Uterus (tissue), 3 donors: ENCODE measurements at regions not wholly inside any gene's neighbourhood (a gene's known extent, or its start where the extent isn't known, plus 50 kb on each side); places are given as distances from the start of the nearest gene placed in this dataset.

Source experiments
- DNase-seq, 2 donors: peaks; one replicate each; pipeline ENCODE4 v3.0.0-alpha.2; 2019 to 2020
- H3K27ac ChIP-seq, 2 donors: fragments of 200-600 bp; sonication (generic); 1 replicate in 1 of 2; 2 replicates in 1 of 2; pipeline ENCODE4 v1.5.1; 2016 to 2018
- H3K27me3 ChIP-seq, 2 donors: fragments of 200-600 bp; sonication (generic); one replicate each; pipeline ENCODE4 v1.5.1; 2018 to 2019; ENCODE audit warnings: control low read depth in 1 of 2
- H3K36me3 ChIP-seq, 2 donors: fragments of 200-600 bp; sonication (generic); one replicate each; pipeline ENCODE4 v1.5.1; 2019; ENCODE audit warnings: control low read depth in 1 of 2
- H3K4me1 ChIP-seq, 2 donors: fragments of 200-600 bp; sonication (generic); one replicate each; pipeline ENCODE4 v1.5.1; 2018 to 2019; ENCODE audit warnings: control low read depth in 1 of 2
- H3K4me3 ChIP-seq, 2 donors: fragments of 200-600 bp; sonication (generic); 1 replicate in 1 of 2; 2 replicates in 1 of 2; pipeline ENCODE4 v1.5.1; 2018 to 2019; ENCODE audit warnings: mild to moderate bottlenecking in 1 of 2
- H3K9me3 ChIP-seq, 2 donors: fragments of 200-600 bp; sonication (generic); one replicate each; pipeline ENCODE4 v1.5.1; 2019; ENCODE audit warnings: control low read depth in 1 of 2
- POLR2A ChIP-seq, 2 donors: fragments of 450-650 bp; IDR thresholded peaks; one replicate each; pipeline ENCODE4 v1.6.1; 2016; ENCODE audit warnings: antibody characterized with exemption in 2 of 2, mild to moderate bottlenecking in 1 of 2, moderate library complexity in 1 of 2
- intact Hi-C: fragments of 100-400 bp; cut with DNase I; formaldehyde crosslinking; loops from one replicate; pipeline ENCODE4 v1.15.1; 2023; ENCODE audit warnings: low total_unique reads
- TF ChIP-seq, protein P1 (sequence below), 4 experiments: fragments of 200-600 bp in 2 of 4; fragments of 450-650 bp in 2 of 4; sonication (generic) in 2 of 4; IDR thresholded peaks; one replicate each; pipeline ENCODE4 v1.5.1; 2016 to 2019; ENCODE audit warnings: antibody characterized with exemption in 4 of 4, mild to moderate bottlenecking in 2 of 4, moderate library complexity in 1 of 4
- donor health status: DM: yes; HTN: yes; CAD: no.

DNA sequence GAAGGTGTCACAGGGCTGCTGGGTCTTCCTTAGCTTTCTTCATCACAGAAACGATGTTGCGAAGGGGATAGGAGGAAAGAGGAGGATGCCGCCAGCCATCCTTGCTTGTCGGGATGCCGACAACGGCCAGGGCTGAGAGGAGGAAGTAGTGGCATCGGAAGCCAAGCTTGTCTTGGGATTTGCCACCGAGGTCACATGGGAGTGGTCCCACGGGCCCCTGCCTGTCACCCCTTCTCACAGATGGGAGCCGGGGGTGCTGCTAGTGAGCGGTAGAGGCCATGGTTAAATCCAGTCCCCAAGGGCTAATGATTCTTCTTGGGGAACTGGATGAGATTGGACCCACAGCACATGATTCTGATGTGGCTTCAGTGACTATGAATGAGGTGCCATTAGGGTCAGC lies 1375.8 kb downstream of the BRD1 start:
- Histone ChIP-seq H3K4me3 (no peak overlapping the region), H3K27me3 (no peaks in the 10 kb centered on the region), H3K9me3 (no peaks in the 10 kb centered on the region), H3K4me1 (no peaks in the 10 kb centered on the region), H3K36me3 (no peaks in the 10 kb centered on the region), H3K27ac (no peak overlapping the region)
- no peak for TF ChIP-seq POLR2A (IDR thresholded peaks at IDR 0.05)
- TF ChIP-seq, protein P1, sequence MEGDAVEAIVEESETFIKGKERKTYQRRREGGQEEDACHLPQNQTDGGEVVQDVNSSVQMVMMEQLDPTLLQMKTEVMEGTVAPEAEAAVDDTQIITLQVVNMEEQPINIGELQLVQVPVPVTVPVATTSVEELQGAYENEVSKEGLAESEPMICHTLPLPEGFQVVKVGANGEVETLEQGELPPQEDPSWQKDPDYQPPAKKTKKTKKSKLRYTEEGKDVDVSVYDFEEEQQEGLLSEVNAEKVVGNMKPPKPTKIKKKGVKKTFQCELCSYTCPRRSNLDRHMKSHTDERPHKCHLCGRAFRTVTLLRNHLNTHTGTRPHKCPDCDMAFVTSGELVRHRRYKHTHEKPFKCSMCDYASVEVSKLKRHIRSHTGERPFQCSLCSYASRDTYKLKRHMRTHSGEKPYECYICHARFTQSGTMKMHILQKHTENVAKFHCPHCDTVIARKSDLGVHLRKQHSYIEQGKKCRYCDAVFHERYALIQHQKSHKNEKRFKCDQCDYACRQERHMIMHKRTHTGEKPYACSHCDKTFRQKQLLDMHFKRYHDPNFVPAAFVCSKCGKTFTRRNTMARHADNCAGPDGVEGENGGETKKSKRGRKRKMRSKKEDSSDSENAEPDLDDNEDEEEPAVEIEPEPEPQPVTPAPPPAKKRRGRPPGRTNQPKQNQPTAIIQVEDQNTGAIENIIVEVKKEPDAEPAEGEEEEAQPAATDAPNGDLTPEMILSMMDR (IDR thresholded peaks at IDR 0.05): no peak
- no peak for DNase-seq
- intact Hi-C loops: no loop called here

DNA sequence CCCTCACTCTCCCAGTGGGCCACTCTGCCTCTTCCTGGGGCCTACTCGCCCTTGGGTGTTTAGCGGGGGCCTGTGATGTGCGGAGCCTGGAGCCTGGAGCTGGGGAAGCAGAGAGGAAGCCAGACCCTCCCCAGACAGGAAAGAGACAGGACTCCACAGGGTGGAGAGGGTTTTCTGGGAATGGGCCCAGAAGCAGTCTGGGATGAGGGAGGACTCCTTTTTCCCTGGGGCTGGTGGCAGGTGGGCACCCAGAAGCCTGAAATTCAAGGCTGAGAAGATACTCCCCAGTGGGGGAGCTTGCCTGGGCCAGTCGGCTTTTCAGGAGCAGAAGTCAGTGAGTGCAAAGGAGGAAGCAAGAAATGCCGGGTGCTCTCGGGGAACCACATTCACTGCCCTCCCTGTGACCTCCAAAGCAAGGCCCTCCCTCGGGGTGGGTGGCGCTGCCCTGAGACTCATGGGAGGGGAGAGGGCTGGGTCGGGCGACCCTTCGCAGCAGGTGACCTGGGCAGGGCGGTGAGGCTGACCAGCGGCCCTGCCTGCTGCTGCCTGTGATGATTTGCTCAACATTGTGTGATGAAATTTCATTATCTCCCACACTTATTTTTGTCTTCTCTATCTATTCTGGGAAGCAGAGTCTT lies 1377.4 kb downstream of the BRD1 start:
- Histone ChIP-seq H3K36me3 (no peaks in the 10 kb centered on the region), H3K27ac (no peak overlapping the region), H3K4me3 (no peak overlapping the region), H3K9me3 (no peaks in the 10 kb centered on the region), H3K4me1 (no peaks in the 10 kb centered on the region), H3K27me3 (no peaks in the 10 kb centered on the region)
- no peak for TF ChIP-seq POLR2A (IDR thresholded peaks at IDR 0.05)
- DNase-seq: no peak
- intact Hi-C loops: no loop called here

DNA sequence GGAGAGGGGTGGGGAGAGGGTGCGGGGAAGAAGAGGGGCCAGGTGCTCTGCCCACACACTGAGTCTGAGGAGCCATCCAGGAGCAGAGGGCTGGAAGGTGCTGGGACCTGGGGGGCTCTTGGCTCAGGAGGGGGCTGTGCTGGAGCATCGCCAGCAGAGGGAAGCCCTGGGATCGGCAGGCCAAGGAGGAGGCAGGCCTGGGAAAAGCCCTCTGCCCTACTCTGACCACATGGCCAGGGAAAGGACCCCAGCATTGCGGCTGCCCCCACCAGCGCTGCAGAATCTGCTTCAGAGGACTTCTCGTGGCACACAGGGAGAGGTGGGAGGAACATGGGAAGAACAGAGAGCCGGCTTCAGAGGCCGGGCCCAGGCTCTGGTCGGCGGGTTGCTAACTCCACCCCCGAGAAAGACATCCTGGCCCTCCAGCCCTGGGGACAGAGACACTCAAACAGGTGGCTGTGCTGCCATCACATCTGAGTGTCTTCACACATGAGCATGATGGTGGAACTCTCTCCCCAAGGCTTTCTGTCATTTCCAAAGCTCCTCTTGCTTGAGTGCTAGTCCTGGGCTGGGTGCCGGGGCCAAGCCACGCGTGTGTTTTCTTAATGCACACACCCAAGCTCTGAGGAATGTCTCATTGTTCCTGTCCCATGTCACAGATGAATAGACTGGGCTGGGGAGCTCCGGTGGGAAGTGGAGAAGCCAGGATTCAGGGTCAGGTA lies 1378.0 kb downstream of the BRD1 start:
- TF ChIP-seq, protein P1 (IDR thresholded peaks at IDR 0.05): no peak
- no peak for TF ChIP-seq POLR2A (IDR thresholded peaks at IDR 0.05)
- Histone ChIP-seq H3K27ac (no peak overlapping the region), H3K4me1 (no peaks in the 10 kb centered on the region), H3K36me3 (no peaks in the 10 kb centered on the region), H3K27me3 (no peaks in the 10 kb centered on the region), H3K9me3 (no peaks in the 10 kb centered on the region), H3K4me3 (no peak overlapping the region)
- intact Hi-C loops: no loop called here
- no peak for DNase-seq

DNA sequence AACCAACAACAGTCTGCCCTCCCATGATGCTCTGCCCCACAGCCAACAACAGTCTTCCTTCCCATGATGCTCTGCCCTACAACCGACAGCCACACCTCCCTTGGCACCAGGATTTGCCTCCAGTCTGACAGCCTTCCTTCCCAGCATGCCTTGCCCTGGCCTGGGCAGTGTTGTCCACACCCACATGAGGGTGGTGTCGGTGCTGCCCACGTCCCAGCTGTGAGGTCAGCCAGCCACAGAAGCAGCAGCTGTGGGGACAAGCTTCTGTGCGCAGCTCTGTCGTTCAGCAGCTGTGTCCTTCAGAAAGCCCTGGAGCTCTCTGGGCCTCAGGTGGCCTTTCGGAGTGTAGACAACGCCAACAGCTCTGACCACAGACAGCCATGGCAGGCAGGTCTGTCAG lies 1378.9 kb downstream of the BRD1 start:
- DNase-seq: no peak

DNA sequence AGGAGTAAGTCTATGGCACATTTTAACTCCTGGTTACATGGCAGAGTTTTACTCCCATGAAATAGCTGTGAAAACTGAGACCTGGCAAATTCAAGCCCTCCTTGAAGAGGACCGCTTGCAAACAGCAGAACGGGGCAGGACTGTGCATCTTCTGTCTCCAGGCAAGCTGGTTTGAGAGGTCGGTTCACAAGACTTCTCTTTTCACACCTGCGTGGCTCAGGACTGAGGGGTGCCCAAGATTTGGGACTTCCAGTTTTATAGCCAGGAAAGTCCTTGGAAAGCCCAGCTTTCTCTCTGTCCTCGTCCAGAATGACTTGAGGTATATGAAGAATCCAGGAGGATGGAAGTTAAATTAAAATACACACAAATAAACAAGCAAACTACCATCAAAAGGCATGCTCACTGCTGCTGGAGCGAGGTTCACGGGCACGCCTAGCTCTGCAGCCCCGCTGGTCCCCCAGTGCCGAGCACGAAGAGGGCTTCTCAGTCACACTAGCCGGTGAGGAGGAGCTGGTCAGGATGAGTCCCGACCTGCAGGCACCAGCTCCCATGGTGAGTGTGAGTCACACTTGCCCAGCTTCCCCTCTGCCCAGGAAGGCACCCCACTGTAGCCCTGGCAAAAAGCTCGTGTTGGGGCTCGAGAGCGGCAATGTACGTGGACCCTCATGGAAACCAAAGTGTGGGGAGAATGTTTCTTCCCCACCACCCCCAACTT lies 1382.4 kb downstream of the BRD1 start:
- intact Hi-C loops: no loop called here
- TF ChIP-seq POLR2A (IDR thresholded peaks at IDR 0.05): no peak
- TF ChIP-seq, protein P1 (IDR thresholded peaks at IDR 0.05): no peak
- no peaks in the 10 kb centered on the region for H3K4me1 ChIP-seq
- DNase-seq: no peak
- H3K27ac ChIP-seq: no peak overlapping the region
- H3K9me3 ChIP-seq: no peaks in the 10 kb centered on the region
- no peaks in the 10 kb centered on the region for H3K27me3 ChIP-seq
- H3K36me3 ChIP-seq: no peaks in the 10 kb centered on the region
- H3K4me3 ChIP-seq: no peak overlapping the region

More for the DNA sequence above, 1378.9 kb downstream of the BRD1 start:
- Histone ChIP-seq H3K4me3 (no peak overlapping the region), H3K9me3 (no peaks in the 10 kb centered on the region), H3K36me3 (no peaks in the 10 kb centered on the region), H3K27me3 (no peaks in the 10 kb centered on the region), H3K27ac (no peak overlapping the region), H3K4me1 (no peaks in the 10 kb centered on the region)
- no peak for TF ChIP-seq POLR2A (IDR thresholded peaks at IDR 0.05)
- TF ChIP-seq, protein P1 (IDR thresholded peaks at IDR 0.05): no peak
- intact Hi-C loops: no loop called here
